Neuron (in vitro differentiated cells): ENCODE measurements at regions not wholly inside any gene's neighbourhood (a gene's known extent, or its start where the extent isn't known, plus 50 kb on each side); places are given as distances from the start of the nearest gene placed in this dataset.

Source experiments
- H2AFZ ChIP-seq: one replicate; pipeline ENCODE4 v1.6.1; 2013; ENCODE audit warnings: low read depth, mild to moderate bottlenecking, inconsistent platforms, low read length, moderate library complexity
- H3K27me3 ChIP-seq: one replicate; pipeline ENCODE4 v1.6.1; 2013; ENCODE audit warnings: low read length; ENCODE audit not compliant: insufficient read depth
- H3K36me3 ChIP-seq: one replicate; pipeline ENCODE4 v1.6.1; 2013; ENCODE audit warnings: low read length; ENCODE audit not compliant: insufficient read depth
- H3K4me1 ChIP-seq: one replicate; pipeline ENCODE4 v1.6.1; 2013; ENCODE audit warnings: low read length; ENCODE audit not compliant: insufficient read depth
- H3K4me3 ChIP-seq: 2 replicates; pipeline ENCODE4 v1.5.1; 2013; ENCODE audit warnings: mild to moderate bottlenecking, low read length, moderate library complexity
- H3K9me3 ChIP-seq: one replicate; pipeline ENCODE4 v1.6.1; 2013; ENCODE audit warnings: low read length

GRCh38 chr1:83701355-83701754, 297.6 kb downstream of the TTLL7 start:
- Histone ChIP-seq H3K36me3 (no peaks in the 10 kb centered on the region), H3K4me1 (no peaks in the 10 kb centered on the region), H3K9me3 (no peaks in the 10 kb centered on the region), H2AFZ (no peak overlapping the region), H3K4me3 (no peak overlapping the region), H3K27me3 (no peaks in the 10 kb centered on the region)

- no peaks in the 10 kb centered on the region for H3K9me3 ChIP-seq
- no peaks in the 10 kb centered on the region for H3K27me3 ChIP-seq
- H3K4me3 ChIP-seq = no peak overlapping the region
- H3K4me1 ChIP-seq = peaks cover 16% of the 10 kb centered on the region
- no peaks in the 10 kb centered on the region for H3K36me3 ChIP-seq
- no peak overlapping the region for H2AFZ ChIP-seq
These were observed 300.3 kb downstream of the TTLL7 start for GRCh38 chr1:83698644-83699043.

GRCh38 chr1:83697961-83698360, 301.0 kb downstream of the TTLL7 start:
- no peaks in the 10 kb centered on the region for H3K27me3 ChIP-seq

GRCh38 chr1:83697220-83697619, 301.7 kb downstream of the TTLL7 start:
- Histone ChIP-seq H3K27me3 (no peaks in the 10 kb centered on the region), H3K4me1 (peaks cover 23% of the 10 kb centered on the region), H3K36me3 (no peaks in the 10 kb centered on the region), H3K9me3 (no peaks in the 10 kb centered on the region), H2AFZ (no peak overlapping the region), H3K4me3 (no peak overlapping the region)

More at GRCh38 chr1:83697961-83698360, 301.0 kb downstream of the TTLL7 start:
- Histone ChIP-seq H3K9me3 (no peaks in the 10 kb centered on the region), H3K4me1 (peaks cover 18% of the 10 kb centered on the region), H3K36me3 (no peaks in the 10 kb centered on the region), H2AFZ (no peak overlapping the region), H3K4me3 (no peak overlapping the region)

DNA sequence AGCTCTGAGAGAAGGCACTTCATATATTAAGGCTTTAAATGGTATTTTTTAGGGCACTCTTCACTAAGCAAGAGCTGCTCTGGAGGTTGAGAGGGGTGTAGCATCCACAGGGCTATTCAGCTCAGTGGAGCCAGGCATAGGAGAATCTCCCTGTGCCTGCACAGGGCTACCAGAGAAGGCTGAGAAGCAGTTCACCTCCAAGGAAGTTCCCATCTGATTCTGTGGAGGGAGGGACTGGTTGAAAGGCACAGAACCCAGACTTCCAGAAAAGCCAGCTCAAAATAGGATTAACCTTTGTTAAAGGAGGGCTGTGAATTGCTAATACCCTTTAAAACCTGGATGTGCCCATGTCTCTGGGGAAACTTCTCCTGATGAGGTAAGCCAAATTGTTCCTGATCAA, 304.5 kb downstream of the TTLL7 start:
- no peaks in the 10 kb centered on the region for H3K9me3 ChIP-seq
- peaks cover 30% of the 10 kb centered on the region for H3K4me1 ChIP-seq
- peak overlapping the region; percentile 84 for H2AFZ ChIP-seq
- no peaks in the 10 kb centered on the region for H3K27me3 ChIP-seq
- peak overlapping the region; percentile 54 for H3K4me3 ChIP-seq
- no peaks in the 10 kb centered on the region for H3K36me3 ChIP-seq

GRCh38 chr1:83693427-83694126, 305.4 kb downstream of the TTLL7 start:
- peaks cover 30% of the 10 kb centered on the region for H3K4me1 ChIP-seq
- H3K4me3 ChIP-seq = peak overlapping the region; percentile 54
- H3K9me3 ChIP-seq = no peaks in the 10 kb centered on the region
- H3K27me3 ChIP-seq = no peaks in the 10 kb centered on the region
- peak overlapping the region; percentile 84 for H2AFZ ChIP-seq
- no peaks in the 10 kb centered on the region for H3K36me3 ChIP-seq

DNA sequence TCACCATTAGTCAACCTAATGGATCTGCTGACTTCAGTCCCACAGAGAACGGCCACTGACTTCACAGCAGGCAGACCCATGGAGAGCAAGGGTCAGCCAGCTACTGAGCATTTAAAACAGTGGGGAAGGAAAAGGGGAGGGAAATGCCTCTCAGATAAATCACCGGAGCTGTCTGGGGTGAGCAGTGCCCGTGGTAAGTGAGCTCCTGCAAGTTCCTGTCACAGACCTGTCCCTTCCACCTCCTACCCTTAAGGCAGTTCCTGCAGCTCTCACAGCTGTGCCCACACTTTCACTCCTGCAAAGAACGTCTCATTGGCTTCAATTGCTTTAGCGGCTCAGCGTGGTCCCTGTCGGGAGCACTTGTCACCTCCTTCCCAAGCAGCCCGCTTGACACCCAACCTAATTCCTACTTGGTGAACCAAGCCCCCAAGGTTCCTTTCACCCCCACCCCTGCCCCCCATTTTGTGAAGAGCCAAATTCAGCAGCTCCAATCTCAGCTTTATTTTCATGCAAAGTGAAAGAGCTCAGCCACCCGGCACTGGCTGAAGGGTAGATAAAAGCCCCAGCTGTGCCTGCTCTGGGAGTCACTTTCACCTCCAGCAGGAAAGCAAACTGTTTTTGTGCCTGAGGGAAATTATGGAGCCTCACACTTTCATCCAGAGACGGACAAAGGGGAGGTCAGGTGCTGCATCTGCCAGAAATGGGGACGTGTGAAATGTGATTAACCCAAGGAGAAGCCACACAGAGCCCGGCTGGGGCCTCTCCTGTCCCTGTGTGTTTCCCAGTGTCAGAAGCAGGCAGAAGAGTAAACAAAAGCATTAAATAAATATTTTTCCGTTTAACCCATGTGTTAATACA, 306.2 kb downstream of the TTLL7 start:
- H3K36me3 ChIP-seq = no peaks in the 10 kb centered on the region
- H3K27me3 ChIP-seq = no peaks in the 10 kb centered on the region
- H3K9me3 ChIP-seq = no peaks in the 10 kb centered on the region
- H3K4me1 ChIP-seq = peaks cover 30% of the 10 kb centered on the region
- H2AFZ ChIP-seq = peak overlapping the region; percentile 37
- peak overlapping the region; percentile 54 for H3K4me3 ChIP-seq

DNA sequence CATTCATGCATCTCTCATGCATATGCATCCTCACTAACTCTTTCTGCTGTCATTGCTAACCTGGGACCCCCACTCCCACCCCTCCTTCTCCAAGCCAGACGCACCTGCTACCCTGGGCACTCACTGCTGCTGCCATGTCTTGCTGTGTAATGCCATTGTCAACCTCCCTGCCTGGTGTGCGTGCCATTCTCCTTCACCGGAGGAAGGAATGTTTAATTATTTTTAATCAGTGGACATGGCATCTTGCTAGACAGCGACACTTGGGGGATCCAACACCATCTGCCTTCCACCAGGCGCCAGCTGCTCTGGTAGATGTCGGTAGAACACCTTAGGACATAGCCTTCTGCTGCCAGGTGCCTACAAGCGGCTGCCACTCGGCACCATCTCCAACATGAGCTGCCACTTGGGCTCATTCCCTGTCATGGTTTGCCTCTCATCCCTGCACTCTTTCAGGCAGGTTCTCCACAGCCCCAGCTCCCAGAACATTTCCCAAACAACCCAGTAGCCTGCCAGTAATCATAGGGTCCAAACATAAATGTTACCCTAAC, 306.9 kb downstream of the TTLL7 start:
- Histone ChIP-seq H3K4me3 (no peak overlapping the region), H2AFZ (no peak overlapping the region), H3K36me3 (no peaks in the 10 kb centered on the region), H3K4me1 (peaks cover 30% of the 10 kb centered on the region), H3K9me3 (no peaks in the 10 kb centered on the region), H3K27me3 (no peaks in the 10 kb centered on the region)

GRCh38 chr1:83689921-83690868, 308.7 kb downstream of the TTLL7 start:
- Histone ChIP-seq H3K4me3 (no peak overlapping the region), H3K36me3 (no peaks in the 10 kb centered on the region), H2AFZ (no peak overlapping the region), H3K9me3 (no peaks in the 10 kb centered on the region), H3K27me3 (no peaks in the 10 kb centered on the region), H3K4me1 (peaks cover 27% of the 10 kb centered on the region)

- Histone ChIP-seq H3K36me3 (no peaks in the 10 kb centered on the region), H3K9me3 (no peaks in the 10 kb centered on the region), H3K4me1 (no peaks in the 10 kb centered on the region), H3K4me3 (no peak overlapping the region), H2AFZ (no peak overlapping the region), H3K27me3 (no peaks in the 10 kb centered on the region)
These were observed 316.8 kb downstream of the TTLL7 start for GRCh38 chr1:83682132-83682531.

GRCh38 chr1:83676106-83676505, 322.8 kb downstream of the TTLL7 start:
- no peaks in the 10 kb centered on the region for H3K9me3 ChIP-seq
- no peaks in the 10 kb centered on the region for H3K4me1 ChIP-seq
- H3K4me3 ChIP-seq = no peak overlapping the region
- no peak overlapping the region for H2AFZ ChIP-seq
- H3K27me3 ChIP-seq = no peaks in the 10 kb centered on the region
- no peaks in the 10 kb centered on the region for H3K36me3 ChIP-seq

- no peaks in the 10 kb centered on the region for H3K27me3 ChIP-seq
- H3K4me3 ChIP-seq = no peak overlapping the region
- no peaks in the 10 kb centered on the region for H3K9me3 ChIP-seq
- no peak overlapping the region for H2AFZ ChIP-seq
- no peaks in the 10 kb centered on the region for H3K36me3 ChIP-seq
- H3K4me1 ChIP-seq = no peaks in the 10 kb centered on the region
These were observed 325.6 kb downstream of the TTLL7 start for GRCh38 chr1:83673312-83673711.
